Neural cell (in vitro differentiated cells): ENCODE measurements at regions not wholly inside any gene's neighbourhood (a gene's known extent, or its start where the extent isn't known, plus 50 kb on each side); places are given as distances from the start of the nearest gene placed in this dataset.

Experiments used
- H2AFZ ChIP-seq: fragments of 200-600, 300-800 bp; sonication (generic), shearing (Covaris generic); 2 replicates; pipeline ENCODE4 v1.6.0; 2014; ENCODE audit warnings: low read depth, mild to moderate bottlenecking, antibody characterized with exemption, low read length, moderate library complexity
- H3F3A ChIP-seq: fragments of 200-600 bp; shearing (Covaris generic); 2 replicates; pipeline ENCODE4 v1.6.1; 2016; ENCODE audit warnings: mild to moderate bottlenecking, moderate library complexity, mixed read lengths, antibody characterized with exemption, low read length; ENCODE audit not compliant: insufficient read depth, poor library complexity, severe bottlenecking
- H3K27ac ChIP-seq: fragments of 200-600, 300-800 bp; sonication (generic), shearing (Covaris generic); 2 replicates; pipeline ENCODE4 v1.5.1; 2014; ENCODE audit warnings: mild to moderate bottlenecking, low read length, moderate library complexity
- H3K27me3 ChIP-seq: fragments of 300-800, 200-600 bp; sonication (generic), shearing (Covaris generic); 2 replicates; pipeline ENCODE4 v1.6.0; 2014; ENCODE audit warnings: mild to moderate bottlenecking, low read depth, low read length, moderate library complexity; ENCODE audit not compliant: insufficient read depth
- H3K36me3 ChIP-seq: fragments of 300-800, 200-600 bp; sonication (generic), shearing (Covaris generic); 2 replicates; pipeline ENCODE4 v1.5.1; 2014; ENCODE audit warnings: mild to moderate bottlenecking, antibody characterized with exemption, low read length, moderate library complexity; ENCODE audit not compliant: insufficient read depth
- H3K4me2 ChIP-seq: fragments of 300-800, 200-600 bp; sonication (generic), shearing (Covaris generic); 2 replicates; pipeline ENCODE4 v1.6.0; 2014; ENCODE audit warnings: mild to moderate bottlenecking, low read length
- H3K4me3 ChIP-seq: fragments of 300-800, 200-600 bp; sonication (generic), shearing (Covaris generic); 2 replicates; pipeline ENCODE4 v1.5.1; 2014; ENCODE audit warnings: mild to moderate bottlenecking, low read length, moderate library complexity
- H3K79me2 ChIP-seq: fragments of 200-600 bp; shearing (Covaris generic); replicated peaks from 2 replicates; pipeline ENCODE4 v1.6.0; 2014; ENCODE audit warnings: mild to moderate bottlenecking, low read length, moderate library complexity; ENCODE audit not compliant: insufficient read depth
- H3K9ac ChIP-seq: fragments of 300-800, 200-600 bp; sonication (generic), shearing (Covaris generic); 2 replicates; pipeline ENCODE4 v1.6.1; 2016; ENCODE audit warnings: mild to moderate bottlenecking, low read length, mixed read lengths
- H3K9me2 ChIP-seq: fragments of 200-600 bp; shearing (Covaris generic); 2 replicates; pipeline ENCODE4 v1.6.1; 2016; ENCODE audit warnings: mild to moderate bottlenecking, low read length, mixed read lengths; ENCODE audit not compliant: insufficient read depth
- H3K9me3 ChIP-seq: fragments of 200-600, 300-800 bp; sonication (generic), shearing (Covaris generic); 2 replicates; pipeline ENCODE4 v1.6.1; 2016; ENCODE audit warnings: mild to moderate bottlenecking, mixed run types, low read length, moderate library complexity, mixed read lengths
- H4K20me1 ChIP-seq: fragments of 200-600 bp; shearing (Covaris generic); 2 replicates; pipeline ENCODE4 v1.6.1; 2016; ENCODE audit warnings: mild to moderate bottlenecking, mixed run types; ENCODE audit not compliant: insufficient read depth
- EP300 ChIP-seq: fragments of 450-650 bp; conservative IDR thresholded peaks from 2 replicates; pipeline ENCODE4 v1.6.1; 2014; ENCODE audit warnings: antibody characterized with exemption, mild to moderate bottlenecking, moderate library complexity; ENCODE audit not compliant: poor library complexity, severe bottlenecking
- EZH2 ChIP-seq: fragments of 200-600, 300-800 bp; shearing (Covaris generic), sonication (generic); IDR thresholded peaks from 2 replicates; pipeline ENCODE4 v1.6.1; 2014; ENCODE audit warnings: antibody characterized with exemption, low read length, borderline replicate concordance, mild to moderate bottlenecking; ENCODE audit not compliant: insufficient read depth, poor library complexity, severe bottlenecking
- MXI1 ChIP-seq: fragments of 450-650 bp; conservative IDR thresholded peaks from 2 replicates; pipeline ENCODE4 v1.6.1; 2014; ENCODE audit warnings: antibody characterized with exemption, mild to moderate bottlenecking; ENCODE audit not compliant: poor library complexity, severe bottlenecking
- POLR2AphosphoS5 ChIP-seq: IDR thresholded peaks from 2 replicates; pipeline ENCODE4 v1.6.1; 2012
- RAD21 ChIP-seq: fragments of 450-650 bp; conservative IDR thresholded peaks from 2 replicates; pipeline ENCODE4 v1.6.1; 2014; ENCODE audit warnings: antibody characterized with exemption, mild to moderate bottlenecking, moderate library complexity
- SMC3 ChIP-seq: fragments of 450-650 bp; conservative IDR thresholded peaks from 2 replicates; pipeline ENCODE4 v1.6.1; 2014; ENCODE audit warnings: antibody characterized with exemption, mild to moderate bottlenecking, moderate library complexity; ENCODE audit not compliant: poor library complexity
- TAF1 ChIP-seq: IDR thresholded peaks from 2 replicates; pipeline ENCODE4 v1.6.1; 2012; ENCODE audit warnings: low read depth
- TF ChIP-seq, protein P1 (sequence below): IDR thresholded peaks from 2 replicates; pipeline ENCODE4 v1.6.1; 2012; ENCODE audit warnings: borderline replicate concordance
- TF ChIP-seq, protein P2 (sequence below): fragments of 450-650 bp; IDR thresholded peaks from 2 replicates; pipeline ENCODE4 v1.5.1; 2014; ENCODE audit warnings: antibody characterized with exemption, mild to moderate bottlenecking, moderate library complexity; ENCODE audit not compliant: poor library complexity, severe bottlenecking

DNA sequence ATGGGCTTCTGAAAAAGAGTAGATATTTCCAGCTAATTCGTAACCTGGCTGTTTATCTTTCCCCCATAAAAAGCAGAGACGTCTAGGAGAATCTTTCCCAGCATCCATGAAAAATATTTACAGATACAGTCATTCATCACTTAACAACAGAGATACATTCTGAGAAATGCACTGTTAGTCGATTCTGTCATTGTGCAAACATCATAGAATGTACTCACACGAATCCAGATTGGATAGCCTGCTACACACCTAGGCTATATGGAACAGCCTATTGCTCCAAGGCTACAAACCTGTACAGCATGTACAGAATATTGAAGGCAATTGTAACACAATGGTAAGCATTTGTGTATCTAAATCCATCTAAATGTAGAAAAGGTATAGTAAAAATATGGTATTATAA lies 530.2 kb upstream of the NBEA start:
- Histone ChIP-seq H3F3A (no peaks in the 10 kb centered on the region), H3K27me3 (no peaks in the 10 kb centered on the region), H3K9me2 (no peaks in the 10 kb centered on the region), H3K36me3 (no peaks in the 10 kb centered on the region), H3K4me3 (no peak overlapping the region), H2AFZ (no peak overlapping the region), H4K20me1 (no peaks in the 10 kb centered on the region), H3K4me2 (no peak overlapping the region), H3K79me2 (no peaks in the 10 kb centered on the region), H3K9me3 (no peaks in the 10 kb centered on the region), H3K27ac (no peak overlapping the region), H3K9ac (no peak overlapping the region)
- TF ChIP-seq TAF1 (no peak), POLR2AphosphoS5 (no peak), RAD21 (no peak), EZH2 (no peak), MXI1 (no peak), SMC3 (no peak), EP300 (no peak)
- TF ChIP-seq, protein P1, sequence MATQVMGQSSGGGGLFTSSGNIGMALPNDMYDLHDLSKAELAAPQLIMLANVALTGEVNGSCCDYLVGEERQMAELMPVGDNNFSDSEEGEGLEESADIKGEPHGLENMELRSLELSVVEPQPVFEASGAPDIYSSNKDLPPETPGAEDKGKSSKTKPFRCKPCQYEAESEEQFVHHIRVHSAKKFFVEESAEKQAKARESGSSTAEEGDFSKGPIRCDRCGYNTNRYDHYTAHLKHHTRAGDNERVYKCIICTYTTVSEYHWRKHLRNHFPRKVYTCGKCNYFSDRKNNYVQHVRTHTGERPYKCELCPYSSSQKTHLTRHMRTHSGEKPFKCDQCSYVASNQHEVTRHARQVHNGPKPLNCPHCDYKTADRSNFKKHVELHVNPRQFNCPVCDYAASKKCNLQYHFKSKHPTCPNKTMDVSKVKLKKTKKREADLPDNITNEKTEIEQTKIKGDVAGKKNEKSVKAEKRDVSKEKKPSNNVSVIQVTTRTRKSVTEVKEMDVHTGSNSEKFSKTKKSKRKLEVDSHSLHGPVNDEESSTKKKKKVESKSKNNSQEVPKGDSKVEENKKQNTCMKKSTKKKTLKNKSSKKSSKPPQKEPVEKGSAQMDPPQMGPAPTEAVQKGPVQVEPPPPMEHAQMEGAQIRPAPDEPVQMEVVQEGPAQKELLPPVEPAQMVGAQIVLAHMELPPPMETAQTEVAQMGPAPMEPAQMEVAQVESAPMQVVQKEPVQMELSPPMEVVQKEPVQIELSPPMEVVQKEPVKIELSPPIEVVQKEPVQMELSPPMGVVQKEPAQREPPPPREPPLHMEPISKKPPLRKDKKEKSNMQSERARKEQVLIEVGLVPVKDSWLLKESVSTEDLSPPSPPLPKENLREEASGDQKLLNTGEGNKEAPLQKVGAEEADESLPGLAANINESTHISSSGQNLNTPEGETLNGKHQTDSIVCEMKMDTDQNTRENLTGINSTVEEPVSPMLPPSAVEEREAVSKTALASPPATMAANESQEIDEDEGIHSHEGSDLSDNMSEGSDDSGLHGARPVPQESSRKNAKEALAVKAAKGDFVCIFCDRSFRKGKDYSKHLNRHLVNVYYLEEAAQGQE, result no peak
- TF ChIP-seq, protein P2, sequence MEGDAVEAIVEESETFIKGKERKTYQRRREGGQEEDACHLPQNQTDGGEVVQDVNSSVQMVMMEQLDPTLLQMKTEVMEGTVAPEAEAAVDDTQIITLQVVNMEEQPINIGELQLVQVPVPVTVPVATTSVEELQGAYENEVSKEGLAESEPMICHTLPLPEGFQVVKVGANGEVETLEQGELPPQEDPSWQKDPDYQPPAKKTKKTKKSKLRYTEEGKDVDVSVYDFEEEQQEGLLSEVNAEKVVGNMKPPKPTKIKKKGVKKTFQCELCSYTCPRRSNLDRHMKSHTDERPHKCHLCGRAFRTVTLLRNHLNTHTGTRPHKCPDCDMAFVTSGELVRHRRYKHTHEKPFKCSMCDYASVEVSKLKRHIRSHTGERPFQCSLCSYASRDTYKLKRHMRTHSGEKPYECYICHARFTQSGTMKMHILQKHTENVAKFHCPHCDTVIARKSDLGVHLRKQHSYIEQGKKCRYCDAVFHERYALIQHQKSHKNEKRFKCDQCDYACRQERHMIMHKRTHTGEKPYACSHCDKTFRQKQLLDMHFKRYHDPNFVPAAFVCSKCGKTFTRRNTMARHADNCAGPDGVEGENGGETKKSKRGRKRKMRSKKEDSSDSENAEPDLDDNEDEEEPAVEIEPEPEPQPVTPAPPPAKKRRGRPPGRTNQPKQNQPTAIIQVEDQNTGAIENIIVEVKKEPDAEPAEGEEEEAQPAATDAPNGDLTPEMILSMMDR, result no peak

DNA sequence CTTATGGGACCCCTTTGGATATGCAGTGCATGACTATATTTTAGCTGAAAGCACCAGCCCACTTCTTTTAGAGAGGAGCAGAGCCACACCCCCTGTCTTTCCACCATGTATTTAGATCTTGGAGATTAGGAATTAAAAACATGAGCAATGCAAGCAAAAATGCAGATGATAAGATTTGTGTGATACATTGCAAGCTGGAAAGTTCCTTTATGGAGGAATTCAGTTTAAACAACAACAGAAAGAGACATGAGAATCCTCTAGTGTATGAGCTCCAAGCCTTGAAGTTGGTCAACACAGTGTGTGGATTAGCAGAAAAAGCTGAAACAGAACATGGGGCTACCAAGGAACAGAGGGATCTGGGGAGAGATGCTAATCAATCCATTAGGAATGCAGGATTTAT lies 529.8 kb upstream of the NBEA start:
- Histone ChIP-seq H3F3A (no peaks in the 10 kb centered on the region), H4K20me1 (no peaks in the 10 kb centered on the region), H3K27me3 (no peaks in the 10 kb centered on the region), H3K4me2 (no peak overlapping the region), H3K36me3 (no peaks in the 10 kb centered on the region), H3K9me2 (no peaks in the 10 kb centered on the region), H3K27ac (no peak overlapping the region), H3K9me3 (no peaks in the 10 kb centered on the region), H2AFZ (no peak overlapping the region), H3K4me3 (no peak overlapping the region), H3K9ac (no peak overlapping the region), H3K79me2 (no peaks in the 10 kb centered on the region)
- TF ChIP-seq POLR2AphosphoS5 (no peak), EZH2 (no peak), MXI1 (no peak), TAF1 (no peak), SMC3 (no peak), EP300 (no peak), RAD21 (no peak)
- TF ChIP-seq, protein P2, result no peak
- TF ChIP-seq, protein P1, result no peak
